SJCRH30 (cell line): ENCODE measurements at regions not wholly inside any gene's neighbourhood (a gene's known extent, or its start where the extent isn't known, plus 50 kb on each side); places are given as distances from the start of the nearest gene placed in this dataset.

ENCODE experiments used
- DNase-seq, 2 experiments: peaks; one replicate each; pipeline ENCODE4 v3.0.0-alpha.2; 2015 to 2020
- H3K27ac ChIP-seq: fragments of 250-450 bp; sonication (Bioruptor Pico); 2 replicates; pipeline ENCODE4 v1.5.1; 2020; ENCODE audit warnings: mild to moderate bottlenecking, moderate library complexity
- H3K27me3 ChIP-seq: fragments of 250-450 bp; sonication (Bioruptor Pico); 2 replicates; pipeline ENCODE4 v1.5.1; 2020; ENCODE audit warnings: mild to moderate bottlenecking, moderate library complexity
- H3K36me3 ChIP-seq: fragments of 250-450 bp; sonication (Bioruptor Pico); 2 replicates; pipeline ENCODE4 v1.5.1; 2020; ENCODE audit warnings: mild to moderate bottlenecking, moderate library complexity
- H3K4me1 ChIP-seq: fragments of 250-450 bp; sonication (Bioruptor Pico); 2 replicates; pipeline ENCODE4 v1.5.1; 2020; ENCODE audit warnings: mild to moderate bottlenecking, moderate library complexity
- H3K4me3 ChIP-seq: fragments of 250-450 bp; sonication (Bioruptor Pico); 2 replicates; pipeline ENCODE4 v1.5.1; 2020; ENCODE audit warnings: mild to moderate bottlenecking, moderate library complexity
- H3K9me3 ChIP-seq: fragments of 250-450 bp; sonication (Bioruptor Pico); replicated peaks from 2 replicates; pipeline ENCODE4 v1.5.1; 2020; ENCODE audit warnings: mild to moderate bottlenecking, moderate library complexity

GRCh38 chr9:90002397-90003271 is 397.8 kb downstream of the GADD45G start:
- H3K9me3 ChIP-seq, result no peaks in the 10 kb centered on the region
- peaks cover 56% of the 10 kb centered on the region for H3K4me1 ChIP-seq
- no peaks in the 10 kb centered on the region for H3K36me3 ChIP-seq
- DNase-seq, result peak; percentile 99
- H3K27ac ChIP-seq, result peak overlapping the region; percentile 93
- 0 out of 2 replicates have a peak overlapping the region, but pooled peaks have one; percentile 0 for H3K4me3 ChIP-seq
- no peaks in the 10 kb centered on the region for H3K27me3 ChIP-seq

- Histone ChIP-seq H3K9me3 (no peaks in the 10 kb centered on the region), H3K36me3 (no peaks in the 10 kb centered on the region), H3K4me3 (no peak overlapping the region), H3K27me3 (no peaks in the 10 kb centered on the region), H3K27ac (no peak overlapping the region), H3K4me1 (peaks cover 63% of the 10 kb centered on the region)
- no peak for DNase-seq
Observed at GRCh38 chr9:90005388-90005787, 400.6 kb downstream of the GADD45G start.

- Histone ChIP-seq H3K4me3 (peak overlapping the region; percentile 14), H3K9me3 (no peaks in the 10 kb centered on the region), H3K27ac (peak overlapping the region; percentile 91), H3K27me3 (no peaks in the 10 kb centered on the region), H3K4me1 (peaks cover 43% of the 10 kb centered on the region), H3K36me3 (no peaks in the 10 kb centered on the region)
- DNase-seq, result peak; percentile 91 to 94
Observed at GRCh38 chr9:90007516-90008440, 403.0 kb downstream of the GADD45G start.

GRCh38 chr9:90009447-90009846 is 404.6 kb downstream of the GADD45G start:
- DNase-seq, result no peak

GRCh38 chr9:90010793-90011192 is 406.0 kb downstream of the GADD45G start:
- Histone ChIP-seq H3K4me1 (peaks cover 27% of the 10 kb centered on the region), H3K27me3 (no peaks in the 10 kb centered on the region), H3K27ac (no peak overlapping the region), H3K9me3 (no peaks in the 10 kb centered on the region), H3K36me3 (no peaks in the 10 kb centered on the region), H3K4me3 (no peak overlapping the region)
- no peak for DNase-seq

More at GRCh38 chr9:90009447-90009846, 404.6 kb downstream of the GADD45G start:
- no peaks in the 10 kb centered on the region for H3K36me3 ChIP-seq
- H3K4me1 ChIP-seq, result peaks cover 27% of the 10 kb centered on the region
- H3K27ac ChIP-seq, result no peak overlapping the region
- no peaks in the 10 kb centered on the region for H3K27me3 ChIP-seq
- no peak overlapping the region for H3K4me3 ChIP-seq
- no peaks in the 10 kb centered on the region for H3K9me3 ChIP-seq

- Histone ChIP-seq H3K27me3 (no peaks in the 10 kb centered on the region), H3K36me3 (no peaks in the 10 kb centered on the region), H3K27ac (no peak overlapping the region), H3K4me3 (no peak overlapping the region), H3K9me3 (no peaks in the 10 kb centered on the region), H3K4me1 (peaks cover 13% of the 10 kb centered on the region)
- DNase-seq, result no peak
Observed at GRCh38 chr9:90012949-90013348, 408.1 kb downstream of the GADD45G start.

- DNase-seq, result no peak
- Histone ChIP-seq H3K4me3 (no peak overlapping the region), H3K27me3 (no peaks in the 10 kb centered on the region), H3K27ac (no peak overlapping the region), H3K9me3 (no peaks in the 10 kb centered on the region), H3K4me1 (peaks cover 5% of the 10 kb centered on the region), H3K36me3 (no peaks in the 10 kb centered on the region)
Observed at GRCh38 chr9:90013778-90014177, 409.0 kb downstream of the GADD45G start.

- H3K4me1 ChIP-seq, result no peaks in the 10 kb centered on the region
- no peak for DNase-seq
Observed at GRCh38 chr9:90014421-90014820, 409.6 kb downstream of the GADD45G start.

GRCh38 chr9:90016272-90016671 is 411.5 kb downstream of the GADD45G start:
- peaks cover 14% of the 10 kb centered on the region for H3K4me1 ChIP-seq
- no peaks in the 10 kb centered on the region; the same call in 1 of the 2 replicates for H3K9me3 ChIP-seq
- DNase-seq, result no peak
- no peak overlapping the region for H3K27ac ChIP-seq
- H3K4me3 ChIP-seq, result no peak overlapping the region
- H3K27me3 ChIP-seq, result no peaks in the 10 kb centered on the region
- H3K36me3 ChIP-seq, result no peaks in the 10 kb centered on the region

More at GRCh38 chr9:90014421-90014820, 409.6 kb downstream of the GADD45G start:
- H3K27ac ChIP-seq, result no peak overlapping the region
- H3K27me3 ChIP-seq, result no peaks in the 10 kb centered on the region
- no peaks in the 10 kb centered on the region for H3K36me3 ChIP-seq
- no peaks in the 10 kb centered on the region for H3K9me3 ChIP-seq
- no peak overlapping the region for H3K4me3 ChIP-seq

- Histone ChIP-seq H3K4me1 (peaks cover 14% of the 10 kb centered on the region), H3K9me3 (peaks cover 9% of the 10 kb centered on the region), H3K27me3 (no peaks in the 10 kb centered on the region), H3K4me3 (no peak overlapping the region), H3K36me3 (no peaks in the 10 kb centered on the region), H3K27ac (no peak overlapping the region)
- no peak for DNase-seq
Observed at GRCh38 chr9:90017679-90018078, 412.9 kb downstream of the GADD45G start.

- H3K4me1 ChIP-seq, result peaks cover 14% of the 10 kb centered on the region
- H3K9me3 ChIP-seq, result peaks cover 10% of the 10 kb centered on the region
- DNase-seq, result no peak
- no peaks in the 10 kb centered on the region for H3K36me3 ChIP-seq
- no peak overlapping the region for H3K27ac ChIP-seq
- H3K4me3 ChIP-seq, result no peak overlapping the region
- no peaks in the 10 kb centered on the region for H3K27me3 ChIP-seq
Observed at GRCh38 chr9:90018688-90019087, 413.9 kb downstream of the GADD45G start.

GRCh38 chr9:90019626-90020025 is 414.8 kb downstream of the GADD45G start:
- Histone ChIP-seq H3K36me3 (no peaks in the 10 kb centered on the region), H3K27ac (peak overlapping the region; percentile 51), H3K9me3 (peaks cover 10% of the 10 kb centered on the region), H3K4me1 (peaks cover 14% of the 10 kb centered on the region), H3K4me3 (no peak overlapping the region), H3K27me3 (no peaks in the 10 kb centered on the region)
- no peak for DNase-seq

GRCh38 chr9:90020276-90020871 is 415.6 kb downstream of the GADD45G start:
- Histone ChIP-seq H3K36me3 (no peaks in the 10 kb centered on the region), H3K27ac (peak overlapping the region; percentile 51), H3K27me3 (no peaks in the 10 kb centered on the region), H3K4me1 (peaks cover 16% of the 10 kb centered on the region), H3K9me3 (peaks cover 10% of the 10 kb centered on the region), H3K4me3 (no peak overlapping the region)
- DNase-seq, result peak; percentile 82

GRCh38 chr9:90021216-90021906 is 416.5 kb downstream of the GADD45G start:
- no peaks in the 10 kb centered on the region for H3K27me3 ChIP-seq
- H3K4me1 ChIP-seq, result peaks cover 21% of the 10 kb centered on the region
- no peak for DNase-seq
- no peak overlapping the region for H3K27ac ChIP-seq
- no peak overlapping the region for H3K4me3 ChIP-seq
- no peaks in the 10 kb centered on the region for H3K36me3 ChIP-seq
- peaks cover 10% of the 10 kb centered on the region for H3K9me3 ChIP-seq
